Tibial artery (tissue), 4 donors: ENCODE measurements at regions not wholly inside any gene's neighbourhood (a gene's known extent, or its start where the extent isn't known, plus 50 kb on each side); places are given as distances from the start of the nearest gene placed in this dataset.
A peak's percentile ranks its signal among the peaks of the same experiment; 100 is the strongest.

Experiments
- DNase-seq, 2 donors: peaks; one replicate each; pipeline ENCODE4 v3.0.0-alpha.2; 2019
- H3K27ac ChIP-seq, 2 donors: fragments of 200-600 bp; sonication (generic) in 1 of 2; 1 replicate in 1 of 2; 2 replicates in 1 of 2; pipeline ENCODE4 v1.5.1; 2018 to 2019; ENCODE audit warnings: mild to moderate bottlenecking in 1 of 2
- H3K27me3 ChIP-seq, 2 donors: fragments of 200-600 bp; sonication (generic) in 1 of 2; one replicate each; pipeline versions ENCODE4 v1.5.1 to v1.6.0; 2016 to 2019
- H3K36me3 ChIP-seq, 3 donors: fragments of 200-600 bp; sonication (generic) in 2 of 3; one replicate each; pipeline ENCODE4 v1.5.1; 2016 to 2019; ENCODE audit warnings: mild to moderate bottlenecking in 2 of 3
- H3K4me1 ChIP-seq, 4 donors: fragments of 200-600 bp; sonication (generic) in 2 of 4; 1 replicate in 3 of 4; 2 replicates in 1 of 4; pipeline ENCODE4 v1.5.1; 2016 to 2019
- H3K4me3 ChIP-seq, 2 donors: fragments of 200-600 bp; sonication (generic) in 1 of 2; 1 replicate in 1 of 2; 2 replicates in 1 of 2; pipeline ENCODE4 v1.5.1; 2018 to 2019; ENCODE audit warnings: mild to moderate bottlenecking in 2 of 2
- H3K9me3 ChIP-seq, 3 donors: fragments of 200-600 bp; sonication (generic) in 1 of 3; one replicate each; pipeline ENCODE4 v1.5.1; 2016 to 2019
- intact Hi-C: fragments of 100-400 bp; cut with DNase I; formaldehyde crosslinking; loops from one replicate; pipeline ENCODE4 v1.15.0; 2023; ENCODE audit warnings: low total_unique reads
- TF ChIP-seq, protein P1 (sequence below), 2 experiments: fragments of 200-600 bp in 1 of 2; fragments of 450-650 bp in 1 of 2; IDR thresholded peaks; one replicate each; pipeline ENCODE4 v1.5.1; 2017 to 2019; ENCODE audit warnings: antibody characterized with exemption in 2 of 2, mild to moderate bottlenecking in 1 of 2, moderate library complexity in 1 of 2

- intact Hi-C loops, result no loop called here
Measured at GRCh38 chr2:211068108-211068780, 511.8 kb downstream of the CPS1 start.

GRCh38 chr2:211070547-211070946 is 514.1 kb downstream of the CPS1 start:
- Histone ChIP-seq H3K36me3 (no peaks in the 10 kb centered on the region), H3K27me3 (no peaks in the 10 kb centered on the region), H3K9me3 (no peaks in the 10 kb centered on the region), H3K4me1 (no peaks in the 10 kb centered on the region), H3K27ac (no peak overlapping the region), H3K4me3 (no peak overlapping the region)
- TF ChIP-seq, protein P1, sequence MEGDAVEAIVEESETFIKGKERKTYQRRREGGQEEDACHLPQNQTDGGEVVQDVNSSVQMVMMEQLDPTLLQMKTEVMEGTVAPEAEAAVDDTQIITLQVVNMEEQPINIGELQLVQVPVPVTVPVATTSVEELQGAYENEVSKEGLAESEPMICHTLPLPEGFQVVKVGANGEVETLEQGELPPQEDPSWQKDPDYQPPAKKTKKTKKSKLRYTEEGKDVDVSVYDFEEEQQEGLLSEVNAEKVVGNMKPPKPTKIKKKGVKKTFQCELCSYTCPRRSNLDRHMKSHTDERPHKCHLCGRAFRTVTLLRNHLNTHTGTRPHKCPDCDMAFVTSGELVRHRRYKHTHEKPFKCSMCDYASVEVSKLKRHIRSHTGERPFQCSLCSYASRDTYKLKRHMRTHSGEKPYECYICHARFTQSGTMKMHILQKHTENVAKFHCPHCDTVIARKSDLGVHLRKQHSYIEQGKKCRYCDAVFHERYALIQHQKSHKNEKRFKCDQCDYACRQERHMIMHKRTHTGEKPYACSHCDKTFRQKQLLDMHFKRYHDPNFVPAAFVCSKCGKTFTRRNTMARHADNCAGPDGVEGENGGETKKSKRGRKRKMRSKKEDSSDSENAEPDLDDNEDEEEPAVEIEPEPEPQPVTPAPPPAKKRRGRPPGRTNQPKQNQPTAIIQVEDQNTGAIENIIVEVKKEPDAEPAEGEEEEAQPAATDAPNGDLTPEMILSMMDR (IDR thresholded peaks at IDR 0.05), result no peak
- no peak for DNase-seq
- intact Hi-C loops, result no loop called here

More at GRCh38 chr2:211068108-211068780, 511.8 kb downstream of the CPS1 start:
- H3K4me3 ChIP-seq, result no peak overlapping the region
- TF ChIP-seq, protein P1 (IDR thresholded peaks at IDR 0.05), result no peak
- H3K27me3 ChIP-seq, result no peaks in the 10 kb centered on the region
- H3K9me3 ChIP-seq, result no peaks in the 10 kb centered on the region
- H3K4me1 ChIP-seq, result no peaks in the 10 kb centered on the region
- DNase-seq, result no peak
- H3K27ac ChIP-seq, result no peak overlapping the region
- no peaks in the 10 kb centered on the region for H3K36me3 ChIP-seq

DNA sequence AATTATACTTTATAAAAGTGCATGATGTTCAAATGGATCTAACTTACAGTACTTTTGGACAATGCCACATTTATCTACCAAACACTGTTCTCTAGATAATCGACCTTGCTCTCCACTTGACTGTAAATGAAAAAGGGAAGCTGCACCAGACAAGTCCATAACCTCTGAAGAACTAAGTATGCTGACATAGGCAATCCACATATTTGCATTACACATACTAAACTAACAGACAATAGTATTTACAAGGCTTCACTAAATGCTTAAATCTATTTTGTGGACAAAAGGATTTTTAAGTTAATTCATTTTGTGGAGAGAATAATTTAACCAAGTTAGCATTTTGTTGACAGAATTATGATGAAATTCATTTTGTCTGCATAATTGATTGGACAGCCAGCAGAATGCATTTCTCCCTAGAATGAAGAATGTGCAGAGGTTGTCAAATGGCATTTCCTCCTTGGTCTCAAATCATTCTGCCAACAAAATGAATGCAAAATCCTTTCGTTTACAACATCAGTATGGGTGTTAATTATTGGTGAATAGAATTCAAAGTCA is 520.9 kb downstream of the CPS1 start:
- TF ChIP-seq, protein P1 (IDR thresholded peaks at IDR 0.05), result no peak
- intact Hi-C loops, result no loop called here
- no peaks in the 10 kb centered on the region for H3K9me3 ChIP-seq

DNA sequence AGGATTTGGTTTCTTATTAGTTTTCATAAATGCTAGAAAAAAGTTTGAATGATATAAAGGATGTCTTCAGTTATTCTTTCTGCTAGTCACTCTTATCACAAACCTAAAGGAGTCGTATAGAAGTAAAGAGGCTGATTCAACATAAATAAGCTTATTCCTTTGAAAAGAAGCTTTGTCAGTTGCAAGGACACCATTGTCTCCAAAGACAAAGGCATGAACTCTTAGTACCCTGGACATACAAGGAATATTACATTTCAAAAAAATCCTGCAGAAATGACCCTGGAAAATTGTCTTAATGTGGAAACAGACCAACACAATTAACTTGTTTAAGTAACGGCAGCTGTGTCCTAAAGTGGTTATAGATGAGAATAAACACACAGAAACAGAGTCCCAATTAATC is 528.0 kb downstream of the CPS1 start:
- no peak for DNase-seq

More for the DNA sequence above, 520.9 kb downstream of the CPS1 start:
- no peak for DNase-seq
- H3K4me3 ChIP-seq, result no peak overlapping the region
- H3K27me3 ChIP-seq, result no peaks in the 10 kb centered on the region
- H3K27ac ChIP-seq, result no peak overlapping the region
- no peaks in the 10 kb centered on the region for H3K4me1 ChIP-seq
- no peaks in the 10 kb centered on the region for H3K36me3 ChIP-seq

DNA sequence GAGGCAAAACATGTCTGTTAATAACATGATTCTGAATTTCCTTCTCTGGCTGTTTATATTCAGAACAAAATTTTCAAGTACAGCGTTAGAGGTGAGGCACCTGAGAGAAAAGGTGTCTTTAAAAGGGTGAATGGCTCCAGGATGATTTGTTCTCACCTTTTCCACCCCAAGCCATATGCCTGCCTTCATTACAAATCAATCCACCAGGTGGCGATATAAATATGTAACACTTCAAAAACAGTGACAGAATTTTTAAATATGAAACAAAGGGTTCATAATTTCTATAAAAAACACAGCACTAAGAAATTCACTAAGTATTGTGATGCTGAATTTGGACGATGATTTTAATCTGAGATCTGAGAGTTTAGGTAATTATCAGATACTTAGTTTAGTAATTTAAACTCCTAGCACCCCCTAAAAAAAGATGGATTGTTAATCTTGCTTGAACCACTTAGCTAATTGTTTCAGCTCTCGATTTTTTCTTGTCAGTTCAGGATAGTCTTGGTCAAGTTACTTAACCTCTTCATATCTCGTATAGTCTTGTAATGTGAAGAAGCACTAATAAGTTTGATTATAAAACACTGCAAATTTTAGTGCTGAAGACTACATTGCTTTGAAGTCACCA is 528.8 kb downstream of the CPS1 start:
- TF ChIP-seq, protein P1 (IDR thresholded peaks at IDR 0.05), result peak; percentile 45 to 47
- intact Hi-C loops, result no loop called here
- Histone ChIP-seq H3K4me3 (no peak overlapping the region), H3K27ac (no peak overlapping the region), H3K36me3 (no peaks in the 10 kb centered on the region), H3K27me3 (no peaks in the 10 kb centered on the region), H3K9me3 (no peaks in the 10 kb centered on the region), H3K4me1 (no peaks in the 10 kb centered on the region)
- DNase-seq, result no peak

More for the DNA sequence above, 528.0 kb downstream of the CPS1 start:
- Histone ChIP-seq H3K9me3 (no peaks in the 10 kb centered on the region), H3K27me3 (no peaks in the 10 kb centered on the region), H3K4me1 (no peaks in the 10 kb centered on the region), H3K4me3 (no peak overlapping the region), H3K36me3 (no peaks in the 10 kb centered on the region), H3K27ac (no peak overlapping the region)
- intact Hi-C loops, result no loop called here
- TF ChIP-seq, protein P1 (IDR thresholded peaks at IDR 0.05), result no peak
